A549 (cell line): ENCODE measurements at regions not wholly inside any gene's neighbourhood (a gene's known extent, or its start where the extent isn't known, plus 50 kb on each side); places are given as distances from the start of the nearest gene placed in this dataset.
"Not testable (repeated sequence)": the region's sequence is repeated elsewhere in the genome, so short reads cannot be mapped to it uniquely, and the experiment has no call there.

ENCODE experiments used
- ATAC-seq, 2 experiments: fragments of 200-7000 bp in 1 of 2; fragments of >200 bp in 1 of 2; cut with Nextera tagmentation in 1 of 2; cut with Tn5 transposase in 1 of 2; 3 replicates each; pipeline versions ENCODE4 v1.8.0 to v1.9.1; 2018 to 2020; ENCODE audit warnings: mild to moderate bottlenecking in 1 of 2, moderate library complexity in 1 of 2
- CTCF ChIA-PET: fragments of 300-600 bp; sonication (Branson Sonifier 250); formaldehyde crosslinking; extraction: SDS; loops from one replicate; lab custom pipeline; 2021; ENCODE audit warnings: antibody characterized with exemption, inconsistent platforms; lab: Yijun Ruan, JAX
- POLR2A ChIA-PET: fragments of 350-600 bp; formaldehyde crosslinking; extraction: SDS; loops from one replicate; lab custom pipeline; 2021; ENCODE audit warnings: antibody characterized with exemption, inconsistent platforms; lab: Yijun Ruan, JAX
- DNase-seq, 2 experiments: peaks; one replicate each; pipeline versions ENCODE4 v3.0.0 to v3.0.0-alpha.2; 2011 to 2016; ENCODE audit warnings: low read depth in 1 of 2, low spot score in 1 of 2
- FAIRE-seq: peaks from 2 replicates; lab custom pipeline; 2011; peaks lifted over from hg19 to GRCh38; lab: Jason Lieb, UNC
- H3K27ac ChIP-seq, 2 experiments: fragments of >200 bp; sonication (Bioruptor Twin); formaldehyde crosslinking; 3 replicates each; pipeline ENCODE4 v1.5.1; 2016 to 2017
- H3K4me1 ChIP-seq: fragments of >200 bp; sonication (Bioruptor Twin); formaldehyde crosslinking; 3 replicates; pipeline ENCODE4 v1.6.1; 2016
- H3K4me2 ChIP-seq: fragments of >200 bp; sonication (Bioruptor Twin); formaldehyde crosslinking; 3 replicates; pipeline ENCODE4 v1.6.1; 2016
- H3K4me3 ChIP-seq: fragments of >200 bp; sonication (Bioruptor Twin); formaldehyde crosslinking; 3 replicates; pipeline ENCODE4 v1.5.1; 2016
- H3K9me3 ChIP-seq: fragments of >200 bp; sonication (Bioruptor Twin); formaldehyde crosslinking; 3 replicates; pipeline ENCODE4 v1.6.1; 2016
- BHLHE40 ChIP-seq: IDR thresholded peaks from 2 replicates; pipeline ENCODE4 v1.6.1; 2012; ENCODE audit warnings: low read depth, low read length, inconsistent platforms
- CBX8 ChIP-seq: fragments of 200-600 bp; sonication (generic); IDR thresholded peaks from 2 replicates; pipeline ENCODE4 v1.6.1; 2016
- CHD4 ChIP-seq: fragments of 200-600 bp; sonication (generic); IDR thresholded peaks from 2 replicates; pipeline ENCODE4 v1.6.1; 2016; ENCODE audit warnings: antibody characterized with exemption, mild to moderate bottlenecking, borderline replicate concordance
- EP300 ChIP-seq, 2 experiments: fragments of >200 bp; sonication (Bioruptor Twin); formaldehyde crosslinking; IDR thresholded peaks; 2 replicates in 1 of 2; 3 replicates in 1 of 2; pipeline ENCODE4 v1.6.1; 2016 to 2017
- HES2 ChIP-seq: fragments of >200 bp; sonication (Bioruptor Twin); formaldehyde crosslinking; IDR thresholded peaks from 2 replicates; pipeline ENCODE4 v1.6.1; 2016
- HOXA7 ChIP-seq: fragments of 250-450 bp; sonication (Bioruptor Pico); IDR thresholded peaks from 2 replicates; pipeline ENCODE4 v1.5.0; 2020; ENCODE audit warnings: mild to moderate bottlenecking, moderate library complexity
- MAFK ChIP-seq: fragments of 450-650 bp; IDR thresholded peaks from 2 replicates; pipeline ENCODE4 v1.6.1; 2014; ENCODE audit not compliant: partially characterized antibody
- MAX ChIP-seq: IDR thresholded peaks from 2 replicates; pipeline ENCODE4 v1.6.1; 2012
- MAZ ChIP-seq: fragments of 150-350 bp; IDR thresholded peaks from 2 replicates; pipeline ENCODE4 v1.6.1; 2014; ENCODE audit warnings: antibody characterized with exemption, low read depth, low read length, borderline replicate concordance
- RARB ChIP-seq: fragments of 250-450 bp; sonication (Bioruptor Pico); IDR thresholded peaks from 2 replicates; pipeline ENCODE4 v1.8.0; 2021; ENCODE audit warnings: mild to moderate bottlenecking, moderate library complexity
- RFX5 ChIP-seq: fragments of 450-650 bp; IDR thresholded peaks from 2 replicates; pipeline ENCODE4 v1.7.1; 2014; ENCODE audit warnings: antibody characterized with exemption, mild to moderate bottlenecking, moderate library complexity
- SREBF2 ChIP-seq: fragments of 450-650 bp; IDR thresholded peaks from 2 replicates; pipeline ENCODE4 v1.6.1; 2014; ENCODE audit warnings: mild to moderate bottlenecking, moderate library complexity
- TFCP2L1 ChIP-seq: fragments of 250-450 bp; sonication (Bioruptor Pico); IDR thresholded peaks from 2 replicates; pipeline ENCODE4 v1.5.0; 2021; ENCODE audit warnings: mild to moderate bottlenecking
- WGBS: methylation state at CpG from one replicate; pipeline ENCODE4 v1.1.6; 2017; ENCODE audit errors: missing lambda C conversion rate; 5-methylcytosine and 5-hydroxymethylcytosine counted together
- TF ChIP-seq, protein P1 (sequence below): fragments of 250-450 bp; sonication (Bioruptor Pico); IDR thresholded peaks from 2 replicates; pipeline ENCODE4 v1.5.0; 2020; ENCODE audit warnings: low read depth, mild to moderate bottlenecking, moderate library complexity
- TF ChIP-seq, protein P2 (sequence below): fragments of >200 bp; sonication (Bioruptor Twin); formaldehyde crosslinking; IDR thresholded peaks from 3 replicates; pipeline ENCODE4 v1.5.1; 2016

GRCh38 chr11:41536021-41536568, 76.6 kb upstream of the LRRC4C start:
- no peaks in the 10 kb centered on the region for H3K9me3 ChIP-seq
- ATAC-seq (no peak), FAIRE-seq (no peak), DNase-seq (no peak)
- 31% methylated on average over 10 of the region's 10 CpGs for WGBS
- ChIA-PET CTCF (interaction anchor here (1.3 kb wide), 1 partner anchor 646 kb away, joined by 3 read pairs; no protein-coding TSS in a partner anchor), POLR2A (no interaction called here)
- TF ChIP-seq RARB (CRISPR knock-in tag) (no peak), MAFK (no peak), SREBF2 (no peak)
- TF ChIP-seq, protein P1, sequence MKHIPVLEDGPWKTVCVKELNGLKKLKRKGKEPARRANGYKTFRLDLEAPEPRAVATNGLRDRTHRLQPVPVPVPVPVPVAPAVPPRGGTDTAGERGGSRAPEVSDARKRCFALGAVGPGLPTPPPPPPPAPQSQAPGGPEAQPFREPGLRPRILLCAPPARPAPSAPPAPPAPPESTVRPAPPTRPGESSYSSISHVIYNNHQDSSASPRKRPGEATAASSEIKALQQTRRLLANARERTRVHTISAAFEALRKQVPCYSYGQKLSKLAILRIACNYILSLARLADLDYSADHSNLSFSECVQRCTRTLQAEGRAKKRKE (CRISPR knock-in tag): no peak
- H3K4me3 ChIP-seq: no peak overlapping the region
- H3K4me1 ChIP-seq: no peaks in the 10 kb centered on the region
- H3K4me2 ChIP-seq: no peak overlapping the region
- H3K27ac ChIP-seq: no peak overlapping the region

GRCh38 chr11:41544902-41545301, 85.5 kb upstream of the LRRC4C start:
- not testable (repeated sequence) for ATAC-seq
- WGBS: 45% methylated on average over 3 of the region's 3 CpGs

DNA sequence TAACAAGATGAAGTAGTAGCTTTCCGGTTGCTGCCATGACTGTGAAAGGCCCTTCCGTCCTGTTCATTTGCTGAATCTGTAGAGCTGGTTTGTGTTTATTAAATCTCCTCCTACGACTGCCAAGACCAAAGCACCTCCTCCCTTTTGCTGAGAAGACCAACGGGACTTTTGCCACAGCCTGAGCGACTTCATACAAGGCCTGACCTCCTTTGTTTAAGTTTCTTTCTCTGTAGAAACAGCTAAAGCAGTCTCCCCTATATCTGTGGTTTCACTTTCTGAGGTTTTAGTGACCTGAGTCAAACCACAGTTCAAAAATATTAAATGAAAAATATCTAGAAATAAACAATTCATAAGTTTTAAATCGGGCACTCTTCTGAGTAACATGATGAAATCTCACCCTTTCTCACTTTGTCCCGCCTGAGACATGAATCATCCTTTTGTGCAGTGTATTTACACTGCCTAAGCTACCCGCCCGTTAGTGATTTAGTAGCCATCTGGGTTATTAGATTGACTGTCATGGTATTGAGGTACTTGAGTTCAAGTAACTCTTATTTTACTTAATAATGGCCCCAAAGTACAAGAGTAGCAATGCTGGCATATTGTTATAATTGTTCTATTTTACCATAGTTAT, 119.1 kb upstream of the LRRC4C start:
- no peak for ATAC-seq
- Histone ChIP-seq H3K4me2 (peak overlapping the region; percentile 19; the same call in 1 of the 3 replicates), H3K4me3 (no peak overlapping the region), H3K27ac (no peak overlapping the region), H3K4me1 (no peaks in the 10 kb centered on the region), H3K9me3 (0 out of 3 replicates have a peak, but pooled peaks cover 4% of the 10 kb centered on the region)
- CTCF ChIA-PET: no interaction called here
- no peak for TF ChIP-seq CHD4
- TF ChIP-seq HOXA7 (CRISPR knock-in tag): no peak
- TF ChIP-seq HES2: no peak
- TF ChIP-seq RARB (CRISPR knock-in tag): no peak
- TF ChIP-seq CBX8: no peak
- no peak for TF ChIP-seq RFX5
- TF ChIP-seq, protein P2, sequence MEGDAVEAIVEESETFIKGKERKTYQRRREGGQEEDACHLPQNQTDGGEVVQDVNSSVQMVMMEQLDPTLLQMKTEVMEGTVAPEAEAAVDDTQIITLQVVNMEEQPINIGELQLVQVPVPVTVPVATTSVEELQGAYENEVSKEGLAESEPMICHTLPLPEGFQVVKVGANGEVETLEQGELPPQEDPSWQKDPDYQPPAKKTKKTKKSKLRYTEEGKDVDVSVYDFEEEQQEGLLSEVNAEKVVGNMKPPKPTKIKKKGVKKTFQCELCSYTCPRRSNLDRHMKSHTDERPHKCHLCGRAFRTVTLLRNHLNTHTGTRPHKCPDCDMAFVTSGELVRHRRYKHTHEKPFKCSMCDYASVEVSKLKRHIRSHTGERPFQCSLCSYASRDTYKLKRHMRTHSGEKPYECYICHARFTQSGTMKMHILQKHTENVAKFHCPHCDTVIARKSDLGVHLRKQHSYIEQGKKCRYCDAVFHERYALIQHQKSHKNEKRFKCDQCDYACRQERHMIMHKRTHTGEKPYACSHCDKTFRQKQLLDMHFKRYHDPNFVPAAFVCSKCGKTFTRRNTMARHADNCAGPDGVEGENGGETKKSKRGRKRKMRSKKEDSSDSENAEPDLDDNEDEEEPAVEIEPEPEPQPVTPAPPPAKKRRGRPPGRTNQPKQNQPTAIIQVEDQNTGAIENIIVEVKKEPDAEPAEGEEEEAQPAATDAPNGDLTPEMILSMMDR: no peak
- WGBS: 13% methylated on average over 9 of the region's 9 CpGs
- peak in 1 of 2 experiments; percentile 7 for DNase-seq
- no peak for FAIRE-seq
- POLR2A ChIA-PET: no interaction called here

More at GRCh38 chr11:41544902-41545301, 85.5 kb upstream of the LRRC4C start:
- H3K4me3 ChIP-seq, H3K9me3 ChIP-seq, H3K4me2 ChIP-seq, H3K27ac ChIP-seq, POLR2A ChIA-PET, FAIRE-seq, H3K4me1 ChIP-seq, DNase-seq: not testable (repeated sequence)
- CTCF ChIA-PET: interaction anchor here (1.2 kb wide), 1 partner anchor 11 kb away, joined by 3 read pairs; no protein-coding TSS in a partner anchor

DNA sequence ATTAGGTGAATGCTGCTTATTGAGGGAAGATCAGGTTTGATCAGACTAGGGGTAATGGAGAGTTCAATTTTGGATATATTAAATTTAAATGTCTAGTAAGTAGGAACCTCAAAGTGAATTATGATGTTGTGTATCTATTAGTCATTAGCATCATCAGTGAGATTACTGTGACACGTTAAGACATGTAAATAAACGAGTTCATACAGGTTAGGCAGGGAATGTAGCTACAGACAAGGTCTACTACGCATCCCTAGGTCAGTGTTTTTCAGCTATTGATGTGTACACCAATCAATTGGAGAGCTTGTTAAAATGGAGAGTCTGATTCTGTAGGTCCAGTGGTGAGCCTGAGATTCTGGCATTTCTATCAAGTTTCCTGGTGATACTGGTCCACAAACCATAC, 120.1 kb upstream of the LRRC4C start:
- WGBS: 10% methylated on average over 3 of the region's 3 CpGs
- FAIRE-seq (no peak), DNase-seq (no peak)
- no peak overlapping the region for H3K4me2 ChIP-seq
- POLR2A ChIA-PET: no interaction called here
- H3K27ac ChIP-seq: no peak overlapping the region
- TF ChIP-seq EP300 (IDR thresholded peaks at IDR 0.05): no peak
- TF ChIP-seq TFCP2L1 (CRISPR knock-in tag): no peak
- no peak for TF ChIP-seq BHLHE40
- TF ChIP-seq MAZ: no peak
- no peak for TF ChIP-seq MAX
- TF ChIP-seq, all 56 proteins: peak for 0
- Histone ChIP-seq H3K4me1 (no peaks in the 10 kb centered on the region), H3K4me3 (no peak overlapping the region), H3K9me3 (0 out of 3 replicates have a peak, but pooled peaks cover 4% of the 10 kb centered on the region)
- ATAC-seq: no peak
- CTCF ChIA-PET: no interaction called here
